HCT116 (cell line): ENCODE measurements at regions not wholly inside any gene's neighbourhood (a gene's known extent, or its start where the extent isn't known, plus 50 kb on each side); places are given as distances from the start of the nearest gene placed in this dataset.

Source experiments
- EZH2 ChIP-seq: fragments of 200-600 bp; sonication (generic); IDR thresholded peaks from 2 replicates; pipeline ENCODE4 v1.6.1; 2017; ENCODE audit warnings: antibody characterized with exemption, mixed run types
- MAX ChIP-seq: IDR thresholded peaks from 2 replicates; pipeline ENCODE4 v1.6.1; 2012
- TF ChIP-seq, protein P1 (sequence below): IDR thresholded peaks from 2 replicates; pipeline ENCODE4 v1.6.1; 2012; ENCODE audit warnings: low read depth

GRCh38 chr21:25528515-25528914 is 78.8 kb downstream of the MRPL39 start:
- TF ChIP-seq EZH2 (no peak), MAX (no peak)
- TF ChIP-seq, protein P1, sequence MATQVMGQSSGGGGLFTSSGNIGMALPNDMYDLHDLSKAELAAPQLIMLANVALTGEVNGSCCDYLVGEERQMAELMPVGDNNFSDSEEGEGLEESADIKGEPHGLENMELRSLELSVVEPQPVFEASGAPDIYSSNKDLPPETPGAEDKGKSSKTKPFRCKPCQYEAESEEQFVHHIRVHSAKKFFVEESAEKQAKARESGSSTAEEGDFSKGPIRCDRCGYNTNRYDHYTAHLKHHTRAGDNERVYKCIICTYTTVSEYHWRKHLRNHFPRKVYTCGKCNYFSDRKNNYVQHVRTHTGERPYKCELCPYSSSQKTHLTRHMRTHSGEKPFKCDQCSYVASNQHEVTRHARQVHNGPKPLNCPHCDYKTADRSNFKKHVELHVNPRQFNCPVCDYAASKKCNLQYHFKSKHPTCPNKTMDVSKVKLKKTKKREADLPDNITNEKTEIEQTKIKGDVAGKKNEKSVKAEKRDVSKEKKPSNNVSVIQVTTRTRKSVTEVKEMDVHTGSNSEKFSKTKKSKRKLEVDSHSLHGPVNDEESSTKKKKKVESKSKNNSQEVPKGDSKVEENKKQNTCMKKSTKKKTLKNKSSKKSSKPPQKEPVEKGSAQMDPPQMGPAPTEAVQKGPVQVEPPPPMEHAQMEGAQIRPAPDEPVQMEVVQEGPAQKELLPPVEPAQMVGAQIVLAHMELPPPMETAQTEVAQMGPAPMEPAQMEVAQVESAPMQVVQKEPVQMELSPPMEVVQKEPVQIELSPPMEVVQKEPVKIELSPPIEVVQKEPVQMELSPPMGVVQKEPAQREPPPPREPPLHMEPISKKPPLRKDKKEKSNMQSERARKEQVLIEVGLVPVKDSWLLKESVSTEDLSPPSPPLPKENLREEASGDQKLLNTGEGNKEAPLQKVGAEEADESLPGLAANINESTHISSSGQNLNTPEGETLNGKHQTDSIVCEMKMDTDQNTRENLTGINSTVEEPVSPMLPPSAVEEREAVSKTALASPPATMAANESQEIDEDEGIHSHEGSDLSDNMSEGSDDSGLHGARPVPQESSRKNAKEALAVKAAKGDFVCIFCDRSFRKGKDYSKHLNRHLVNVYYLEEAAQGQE = no peak
